Endothelial cell of umbilical vein (primary cell): ENCODE measurements at regions not wholly inside any gene's neighbourhood (a gene's known extent, or its start where the extent isn't known, plus 50 kb on each side); places are given as distances from the start of the nearest gene placed in this dataset.

ENCODE experiments used
- BruUV-seq: library from RNA; stranded (reverse); fragments of 400-500 nt; replicated peaks from 2 replicates; lab custom pipeline; 2021; lab: Mats Ljungman, UMichigan
- CTCF ChIA-PET: fragments of 300-600, 350-600 bp; sonication (Branson Sonifier 250); formaldehyde crosslinking; loops from one replicate; lab custom pipeline; 2021; ENCODE audit warnings: antibody characterized with exemption, inconsistent platforms; lab: Charles Lee
- POLR2A ChIA-PET: fragments of 300-600, 350-600 bp; sonication (Branson Sonifier 250); formaldehyde crosslinking; loops from one replicate; lab custom pipeline; 2021; ENCODE audit warnings: antibody characterized with exemption, inconsistent platforms; lab: Charles Lee
- DNase-seq: peaks from one replicate; pipeline ENCODE4 v3.0.0-alpha.2; 2011; ENCODE audit warnings: low read depth, low spot score
- FAIRE-seq: peaks from 2 replicates; lab custom pipeline; 2011; peaks lifted over from hg19 to GRCh38; lab: Jason Lieb, UNC
- H2AFZ ChIP-seq: 2 replicates; pipeline ENCODE4 v1.6.0; 2012; ENCODE audit warnings: low read depth, low read length, control low read depth, inconsistent platforms
- H3K27ac ChIP-seq: 2 replicates; pipeline ENCODE4 v1.5.1; 2011; ENCODE audit warnings: low read depth, mild to moderate bottlenecking, control low read depth, low read length, moderate library complexity; ENCODE audit not compliant: insufficient read depth
- H3K27me3 ChIP-seq, 2 experiments: 2 replicates each; pipeline versions ENCODE4 v1.6.0 to v1.6.1; 2011; ENCODE audit warnings: low read length in 2 of 2, mixed read lengths in 1 of 2; ENCODE audit not compliant: control insufficient read depth in 2 of 2, insufficient read depth in 2 of 2
- H3K36me3 ChIP-seq, 2 experiments: 2 replicates in 1 of 2; 3 replicates in 1 of 2; pipeline ENCODE4 v1.5.1; 2011; ENCODE audit warnings: low read length in 2 of 2, mild to moderate bottlenecking in 1 of 2, moderate library complexity in 1 of 2; ENCODE audit not compliant: control insufficient read depth in 2 of 2, insufficient read depth in 2 of 2; ENCODE audit errors: extremely low read depth in 1 of 2
- H3K4me1 ChIP-seq: 3 replicates; pipeline ENCODE4 v1.5.1; 2011; ENCODE audit warnings: mild to moderate bottlenecking, low read length; ENCODE audit not compliant: control insufficient read depth, insufficient read depth; ENCODE audit errors: extremely low read depth
- H3K4me2 ChIP-seq: 2 replicates; pipeline ENCODE4 v1.6.1; 2011; ENCODE audit warnings: low read length, control low read depth, mixed read lengths; ENCODE audit not compliant: insufficient read depth
- H3K4me3 ChIP-seq, 3 experiments: fragments of 200-600 bp in 1 of 3; sonication (generic), shearing (Covaris generic) in 1 of 3; replicated peaks in 1 of 3; 2 replicates each; pipeline ENCODE4 v1.5.1; 2011 to 2016; ENCODE audit warnings: control low read depth in 3 of 3, low read length in 3 of 3, mild to moderate bottlenecking in 2 of 3, inconsistent platforms in 1 of 3, low read depth in 1 of 3, moderate library complexity in 1 of 3; ENCODE audit not compliant: insufficient read depth in 1 of 3
- H3K79me2 ChIP-seq: 2 replicates; pipeline ENCODE4 v1.6.0; 2012; ENCODE audit warnings: low read length, inconsistent platforms; ENCODE audit not compliant: control insufficient read depth, insufficient read depth
- H3K9ac ChIP-seq: replicated peaks from 2 replicates; pipeline ENCODE3; 2011; ENCODE audit warnings: low read length, control low read depth; ENCODE audit not compliant: insufficient read depth; ENCODE audit errors: extremely low read depth
- H3K9me1 ChIP-seq: replicated peaks from 3 replicates; pipeline ENCODE4 v1.6.0; 2011; ENCODE audit warnings: mild to moderate bottlenecking, low read length; ENCODE audit not compliant: control insufficient read depth, insufficient read depth; ENCODE audit errors: extremely low read depth
- H3K9me3 ChIP-seq: replicated peaks from 2 replicates; pipeline ENCODE4 v1.5.1; 2012; ENCODE audit warnings: low read length, inconsistent platforms; ENCODE audit not compliant: control insufficient read depth, insufficient read depth
- H4K20me1 ChIP-seq: replicated peaks from 2 replicates; pipeline ENCODE3; 2011; ENCODE audit warnings: mild to moderate bottlenecking, low read length; ENCODE audit not compliant: control insufficient read depth, insufficient read depth; ENCODE audit errors: extremely low read depth
- EZH2 ChIP-seq: IDR thresholded peaks from 2 replicates; pipeline ENCODE4 v1.6.1; 2012; ENCODE audit warnings: borderline replicate concordance, low read depth, mild to moderate bottlenecking, moderate library complexity, low read length, inconsistent platforms; ENCODE audit not compliant: severe bottlenecking
- FOS ChIP-seq: IDR thresholded peaks from 2 replicates; pipeline ENCODE4 v1.6.1; 2011; ENCODE audit warnings: mild to moderate bottlenecking, low read length, moderate library complexity, borderline replicate concordance; ENCODE audit not compliant: insufficient read depth
- GATA2 ChIP-seq: IDR thresholded peaks from 2 replicates; pipeline ENCODE4 v1.7.0; 2011; ENCODE audit warnings: low read depth, mild to moderate bottlenecking, moderate library complexity, mixed read lengths, low read length; ENCODE audit not compliant: insufficient read length, insufficient read depth
- JUN ChIP-seq: IDR thresholded peaks from 2 replicates; pipeline ENCODE4 v1.6.1; 2011; ENCODE audit warnings: borderline replicate concordance, low read depth; ENCODE audit not compliant: insufficient read length, insufficient read depth
- MYC ChIP-seq: IDR thresholded peaks from one replicate; pipeline ENCODE4 v1.6.1; 2011; ENCODE audit warnings: mild to moderate bottlenecking, low read depth, low read length
- POLR2A ChIP-seq: IDR thresholded peaks from 2 replicates; pipeline ENCODE4 v1.6.1; 2012; ENCODE audit warnings: low read depth, mild to moderate bottlenecking, control low read depth, low read length
- POLR2AphosphoS5 ChIP-seq: IDR thresholded peaks from 2 replicates; pipeline ENCODE4 v1.6.1; 2012; ENCODE audit warnings: low read depth, mild to moderate bottlenecking, control low read depth, low read length, moderate library complexity; ENCODE audit not compliant: insufficient read depth
- dilution Hi-C: fragments of 300-500 bp; cut with MboI; formaldehyde crosslinking; loops from one replicate; pipeline ENCODE4 v1.15.0; 2019; ENCODE audit warnings: low sequenced_read_pairs; ENCODE audit not compliant: extremely low pct_ligation_motif_present
- intact Hi-C: fragments of 100-400 bp; cut with micrococcal nuclease; formaldehyde crosslinking; loops from one replicate; pipeline ENCODE4 v1.10.0; 2022
- TF ChIP-seq, protein P1 (sequence below): IDR thresholded peaks from 2 replicates; pipeline ENCODE4 v1.6.1; 2011; ENCODE audit not compliant: insufficient read depth, insufficient read length
- TF ChIP-seq, protein P2 (sequence below), 2 donors: IDR thresholded peaks; 1 replicate in 1 of 2; 2 replicates in 1 of 2; pipeline ENCODE4 v1.5.1; 2011; ENCODE audit warnings: low read length in 2 of 2, mild to moderate bottlenecking in 2 of 2, moderate library complexity in 2 of 2, control low read depth in 1 of 2, inconsistent platforms in 1 of 2, low read depth in 1 of 2; ENCODE audit not compliant: insufficient read depth in 1 of 2; ENCODE audit errors: extremely low read depth in 1 of 2

DNA sequence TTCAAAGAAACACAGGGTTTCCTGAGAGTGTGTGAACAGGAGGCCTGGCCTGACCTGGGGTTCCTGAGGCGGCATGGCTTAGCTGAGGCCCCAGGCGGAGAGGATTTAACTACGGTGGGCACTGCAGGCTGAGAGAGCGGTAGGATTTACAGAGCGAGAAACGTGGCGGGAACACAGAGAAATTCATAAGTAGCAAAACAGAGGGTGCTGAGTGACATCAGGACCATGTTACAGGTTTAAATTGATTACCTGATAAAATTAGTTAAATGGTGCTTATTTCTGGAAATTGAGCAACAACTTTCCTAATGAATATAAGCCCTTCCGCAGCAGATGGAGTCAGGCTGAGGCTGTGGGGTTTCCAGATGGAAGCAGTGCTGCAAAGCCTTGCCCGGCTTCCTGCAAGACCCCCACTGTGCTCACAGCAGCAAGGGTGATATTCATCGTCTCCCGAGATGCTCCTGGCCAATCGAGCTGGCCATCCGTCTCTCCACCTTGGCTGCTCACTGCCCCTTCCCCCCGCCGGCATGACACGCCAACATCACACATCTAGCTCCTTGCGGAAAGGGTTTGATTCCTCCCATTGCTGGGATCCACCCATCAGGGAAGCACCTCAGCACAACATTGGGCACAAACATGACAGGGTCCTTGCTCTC, 69.4 kb upstream of the MORC3 start:
- DNase-seq, result no peak
- peaks cover 0 to 6% of the 10 kb centered on the region in 2 experiments for H3K36me3 ChIP-seq
- no peak overlapping the region for H3K4me3 ChIP-seq
- no peaks in the 10 kb centered on the region for H3K79me2 ChIP-seq
- H3K4me1 ChIP-seq, result no peaks in the 10 kb centered on the region
- H3K27me3 ChIP-seq, result no peaks in the 10 kb centered on the region
- no peaks in the 10 kb centered on the region for H4K20me1 ChIP-seq
- intact Hi-C loops (no loop called here), dilution Hi-C loops (no loop called here)
- CTCF ChIA-PET, result no interaction called here
- no peaks in the 10 kb centered on the region for H3K9me1 ChIP-seq
- H3K27ac ChIP-seq, result no peak overlapping the region
- no peak overlapping the region for H2AFZ ChIP-seq
- H3K9ac ChIP-seq, result no peak overlapping the region
- no peaks in the 10 kb centered on the region for H3K9me3 ChIP-seq
- no peak for FAIRE-seq
- BruUV-seq, result no TSS peak
- H3K4me2 ChIP-seq, result no peak overlapping the region
- POLR2A ChIA-PET, result no interaction called here
- TF ChIP-seq EZH2, result no peak
- no peak for TF ChIP-seq POLR2AphosphoS5
- no peak for TF ChIP-seq MYC
- TF ChIP-seq POLR2A, result no peak
- no peak for TF ChIP-seq JUN
- no peak for TF ChIP-seq GATA2
- TF ChIP-seq, protein P1, sequence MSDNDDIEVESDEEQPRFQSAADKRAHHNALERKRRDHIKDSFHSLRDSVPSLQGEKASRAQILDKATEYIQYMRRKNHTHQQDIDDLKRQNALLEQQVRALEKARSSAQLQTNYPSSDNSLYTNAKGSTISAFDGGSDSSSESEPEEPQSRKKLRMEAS, result no peak
- TF ChIP-seq FOS, result no peak
- TF ChIP-seq, protein P2, sequence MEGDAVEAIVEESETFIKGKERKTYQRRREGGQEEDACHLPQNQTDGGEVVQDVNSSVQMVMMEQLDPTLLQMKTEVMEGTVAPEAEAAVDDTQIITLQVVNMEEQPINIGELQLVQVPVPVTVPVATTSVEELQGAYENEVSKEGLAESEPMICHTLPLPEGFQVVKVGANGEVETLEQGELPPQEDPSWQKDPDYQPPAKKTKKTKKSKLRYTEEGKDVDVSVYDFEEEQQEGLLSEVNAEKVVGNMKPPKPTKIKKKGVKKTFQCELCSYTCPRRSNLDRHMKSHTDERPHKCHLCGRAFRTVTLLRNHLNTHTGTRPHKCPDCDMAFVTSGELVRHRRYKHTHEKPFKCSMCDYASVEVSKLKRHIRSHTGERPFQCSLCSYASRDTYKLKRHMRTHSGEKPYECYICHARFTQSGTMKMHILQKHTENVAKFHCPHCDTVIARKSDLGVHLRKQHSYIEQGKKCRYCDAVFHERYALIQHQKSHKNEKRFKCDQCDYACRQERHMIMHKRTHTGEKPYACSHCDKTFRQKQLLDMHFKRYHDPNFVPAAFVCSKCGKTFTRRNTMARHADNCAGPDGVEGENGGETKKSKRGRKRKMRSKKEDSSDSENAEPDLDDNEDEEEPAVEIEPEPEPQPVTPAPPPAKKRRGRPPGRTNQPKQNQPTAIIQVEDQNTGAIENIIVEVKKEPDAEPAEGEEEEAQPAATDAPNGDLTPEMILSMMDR (IDR thresholded peaks at IDR 0.05; ENCODE audit: extremely low read depth in 1 of 2, insufficient read depth in 1 of 2, low read depth in 1 of 2, low read length in 2 of 2), result no peak
